ENCODE measurements at regions not wholly inside any gene's neighbourhood (a gene's known extent, or its start where the extent isn't known, plus 50 kb on each side); places are given as distances from the start of the nearest gene placed in this dataset.

- H3K4me3 ChIP-seq (ENCODE audit: low read length) = no peak overlapping the region
- TF ChIP-seq CTCF (conservative IDR thresholded peaks at IDR 0.05; ENCODE audit: low read length) = no peak
These were observed 479.4 kb upstream of the ZEB2 start for GRCh38 chr2:144999071-144999875.

GRCh38 chr2:144998435-144998834 is 478.5 kb upstream of the ZEB2 start:
- no peak overlapping the region for H3K4me3 ChIP-seq (ENCODE audit: low read length)
- no peak for DNase-seq (ENCODE audit: low read depth)
- TF ChIP-seq CTCF (conservative IDR thresholded peaks at IDR 0.05; ENCODE audit: low read length) = no peak

More at GRCh38 chr2:144999071-144999875, 479.4 kb upstream of the ZEB2 start:
- DNase-seq (ENCODE audit: low read depth) = peak; percentile 29

- peak; percentile 62 for DNase-seq (ENCODE audit: low read depth)
- no peak overlapping the region for H3K4me3 ChIP-seq (ENCODE audit: low read length)
- no peak for TF ChIP-seq CTCF (conservative IDR thresholded peaks at IDR 0.05; ENCODE audit: low read length)
These were observed 476.4 kb upstream of the ZEB2 start for GRCh38 chr2:144996225-144996795.

GRCh38 chr2:144995482-144995881 is 475.6 kb upstream of the ZEB2 start:
- DNase-seq (ENCODE audit: low read depth) = peak; percentile 76
- H3K4me3 ChIP-seq (ENCODE audit: low read length) = no peak overlapping the region

GRCh38 chr2:144990661-144991060 is 470.7 kb upstream of the ZEB2 start:
- H3K4me3 ChIP-seq (ENCODE audit: low read length) = no peak overlapping the region
- DNase-seq (ENCODE audit: low read depth) = no peak
- TF ChIP-seq CTCF (conservative IDR thresholded peaks at IDR 0.05; ENCODE audit: low read length) = no peak

More at GRCh38 chr2:144995482-144995881, 475.6 kb upstream of the ZEB2 start:
- TF ChIP-seq CTCF (conservative IDR thresholded peaks at IDR 0.05; ENCODE audit: low read length) = no peak

GRCh38 chr2:144989579-144990270 is 469.8 kb upstream of the ZEB2 start:
- no peak for TF ChIP-seq CTCF (conservative IDR thresholded peaks at IDR 0.05; ENCODE audit: low read length)
- H3K4me3 ChIP-seq (ENCODE audit: low read length) = no peak overlapping the region
- no peak for DNase-seq (ENCODE audit: low read depth)
